WTC11 (cell line): ENCODE measurements at regions not wholly inside any gene's neighbourhood (a gene's known extent, or its start where the extent isn't known, plus 50 kb on each side); places are given as distances from the start of the nearest gene placed in this dataset.

ENCODE experiments used
- CREB1 ChIP-seq: sonication (generic); formaldehyde crosslinking; IDR thresholded peaks from 2 replicates; pipeline ENCODE4 v1.8.0; 2023; ENCODE audit warnings: mild to moderate bottlenecking, missing genetic modification reagents
- CTCF ChIP-seq: fragments of 200-600 bp; IDR thresholded peaks from 2 replicates; pipeline ENCODE4 v1.8.0; 2022; ENCODE audit warnings: antibody characterized with exemption
- IRF1 ChIP-seq: sonication (generic); formaldehyde crosslinking; IDR thresholded peaks from 2 replicates; pipeline ENCODE4 v1.8.0; 2023; ENCODE audit warnings: missing genetic modification reagents
- IRF2 ChIP-seq: sonication (generic); formaldehyde crosslinking; IDR thresholded peaks from 2 replicates; pipeline ENCODE4 v1.8.0; 2022; ENCODE audit warnings: low read depth, missing genetic modification reagents, borderline replicate concordance
- RELA ChIP-seq: sonication (generic); formaldehyde crosslinking; IDR thresholded peaks from 2 replicates; pipeline ENCODE4 v1.8.1; 2022; ENCODE audit warnings: missing genetic modification reagents, mild to moderate bottlenecking, borderline replicate concordance
- TCF7 ChIP-seq: sonication (generic); formaldehyde crosslinking; IDR thresholded peaks from 2 replicates; pipeline ENCODE4 v1.8.0; 2022; ENCODE audit warnings: mild to moderate bottlenecking, low read depth, missing genetic modification reagents, moderate library complexity
- USF2 ChIP-seq: sonication (generic); formaldehyde crosslinking; IDR thresholded peaks from 2 replicates; pipeline ENCODE4 v1.8.1; 2023; ENCODE audit warnings: mild to moderate bottlenecking, missing genetic modification reagents, moderate library complexity
- ZNF232 ChIP-seq: sonication (generic); formaldehyde crosslinking; IDR thresholded peaks from 2 replicates; pipeline ENCODE4 v1.8.0; 2022; ENCODE audit warnings: mild to moderate bottlenecking, missing genetic modification reagents
- ZNF416 ChIP-seq: fragments of 250-450 bp; sonication (Bioruptor Pico); IDR thresholded peaks from 2 replicates; pipeline ENCODE4 v1.9.0; 2021; ENCODE audit warnings: mild to moderate bottlenecking, inconsistent platforms
- ZNF512 ChIP-seq: sonication (generic); formaldehyde crosslinking; IDR thresholded peaks from 2 replicates; pipeline ENCODE4 v1.8.1; 2022; ENCODE audit warnings: missing genetic modification reagents, borderline replicate concordance
- TF ChIP-seq, protein P1 (sequence below): sonication (generic); formaldehyde crosslinking; IDR thresholded peaks from 2 replicates; pipeline ENCODE4 v1.8.0; 2022; ENCODE audit warnings: mild to moderate bottlenecking, missing genetic modification reagents

- TF ChIP-seq CTCF (no peak), USF2 (CRISPR knock-in tag) (no peak), ZNF416 (CRISPR knock-in tag) (no peak), TCF7 (no peak), CREB1 (CRISPR knock-in tag) (no peak), ZNF512 (CRISPR knock-in tag) (no peak), RELA (CRISPR knock-in tag) (no peak), IRF2 (CRISPR knock-in tag) (no peak), IRF1 (CRISPR knock-in tag) (no peak), ZNF232 (no peak)
- TF ChIP-seq, protein P1, sequence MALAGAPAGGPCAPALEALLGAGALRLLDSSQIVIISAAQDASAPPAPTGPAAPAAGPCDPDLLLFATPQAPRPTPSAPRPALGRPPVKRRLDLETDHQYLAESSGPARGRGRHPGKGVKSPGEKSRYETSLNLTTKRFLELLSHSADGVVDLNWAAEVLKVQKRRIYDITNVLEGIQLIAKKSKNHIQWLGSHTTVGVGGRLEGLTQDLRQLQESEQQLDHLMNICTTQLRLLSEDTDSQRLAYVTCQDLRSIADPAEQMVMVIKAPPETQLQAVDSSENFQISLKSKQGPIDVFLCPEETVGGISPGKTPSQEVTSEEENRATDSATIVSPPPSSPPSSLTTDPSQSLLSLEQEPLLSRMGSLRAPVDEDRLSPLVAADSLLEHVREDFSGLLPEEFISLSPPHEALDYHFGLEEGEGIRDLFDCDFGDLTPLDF = no peak
Measured at GRCh38 chr16:59459806-59460205, 725.7 kb upstream of the GOT2 start.
